ENCODE measurements at regions not wholly inside any gene's neighbourhood (a gene's known extent, or its start where the extent isn't known, plus 50 kb on each side); places are given as distances from the start of the nearest gene placed in this dataset.

DNA sequence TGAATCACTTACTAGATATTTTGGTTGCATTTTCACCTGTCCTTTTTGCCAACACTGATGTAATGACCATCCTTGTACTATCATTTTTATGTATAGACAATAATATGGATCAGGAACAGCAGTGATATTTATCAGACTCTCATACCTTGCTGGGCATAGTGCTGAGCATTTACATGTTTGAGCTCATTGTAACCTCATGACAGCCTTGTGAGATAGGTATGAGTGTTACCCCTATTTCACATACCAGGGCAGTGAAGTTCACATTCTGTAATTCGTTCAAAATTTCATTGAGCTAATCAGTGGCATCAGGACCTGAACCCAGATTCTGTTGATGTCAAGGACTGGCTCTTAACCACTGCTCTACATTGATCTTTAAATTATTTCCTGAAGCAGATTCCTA, 221.5 kb upstream of the TBL1XR1 start:
- no peak overlapping the region for H3K4me3 ChIP-seq (ENCODE audit: low read length)
- DNase-seq (ENCODE audit: low read depth, low spot score), result no peak

DNA sequence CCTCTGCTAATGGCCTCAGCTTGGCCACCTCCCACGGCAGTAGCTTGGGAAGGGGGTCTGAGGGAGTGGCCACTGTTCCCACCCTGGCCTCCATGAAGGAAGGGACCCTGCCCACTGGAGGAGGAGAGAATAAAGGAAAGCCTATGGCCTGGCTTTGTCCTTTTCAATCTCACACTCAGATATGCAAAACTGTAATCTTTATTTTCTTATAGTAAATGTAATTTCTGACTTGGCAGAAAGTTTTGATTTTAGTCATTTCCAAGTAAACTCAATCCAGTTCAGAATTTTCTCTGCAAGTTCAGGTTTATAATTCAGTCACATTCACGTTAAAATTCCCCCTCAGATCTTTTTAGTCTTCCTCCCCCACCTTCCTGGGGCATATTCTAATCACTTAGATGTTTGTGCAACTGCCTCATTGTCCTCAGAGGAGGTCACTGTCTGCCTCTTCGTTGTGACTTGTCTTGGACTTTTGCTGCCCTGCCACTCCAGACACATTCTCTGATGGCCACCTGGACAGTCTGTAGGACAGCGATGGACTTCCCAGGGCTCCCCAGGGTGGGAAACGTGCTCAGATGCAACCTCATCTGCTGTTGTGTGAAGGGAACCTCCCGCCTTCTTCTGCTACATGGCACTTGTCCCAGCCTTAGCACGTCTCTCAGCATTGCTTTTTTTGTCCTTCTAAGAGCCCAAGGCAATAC, 222.8 kb upstream of the TBL1XR1 start:
- H3K4me3 ChIP-seq (ENCODE audit: low read length), result no peak overlapping the region
- no peak for DNase-seq (ENCODE audit: low read depth, low spot score)

DNA sequence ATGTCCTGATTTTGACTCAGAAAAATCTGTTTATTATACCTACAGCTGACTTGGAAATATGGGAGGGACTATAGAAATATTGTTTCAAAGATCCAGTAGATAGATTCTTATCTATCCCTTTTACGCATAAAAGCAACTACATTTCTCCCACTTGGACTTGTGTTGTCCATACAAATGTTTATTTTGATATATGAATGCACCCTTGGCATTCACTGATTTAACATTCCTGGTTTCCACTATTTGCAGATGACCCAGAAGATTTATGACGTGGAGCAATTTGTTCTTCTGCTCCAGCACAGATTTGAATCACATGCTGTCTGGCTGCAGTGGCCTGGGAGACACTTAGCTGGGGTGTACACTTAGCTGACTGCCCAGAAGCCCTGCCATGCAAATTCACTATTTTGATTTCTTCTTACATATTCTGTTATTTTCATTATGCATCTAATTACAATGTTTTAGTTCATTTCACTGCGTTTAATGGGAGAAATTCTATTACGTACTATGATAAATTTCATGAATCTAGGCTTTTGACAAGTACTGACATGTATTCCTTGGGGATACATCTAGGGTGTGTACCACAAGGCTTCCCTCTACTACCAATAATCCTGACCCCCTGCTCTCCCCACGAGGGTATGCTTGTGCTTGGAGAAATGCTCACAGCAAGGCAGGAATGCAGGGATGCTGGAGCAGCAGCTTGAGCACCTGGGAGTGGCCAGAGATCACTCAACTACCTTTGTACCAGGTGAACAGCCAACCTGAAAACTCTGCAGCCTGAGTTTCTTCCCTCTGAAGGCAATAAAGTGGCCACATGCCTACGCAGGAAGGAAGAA, 223.6 kb upstream of the TBL1XR1 start:
- DNase-seq (ENCODE audit: low read depth, low spot score), result no peak
- H3K4me3 ChIP-seq (ENCODE audit: low read length), result no peak overlapping the region

DNA sequence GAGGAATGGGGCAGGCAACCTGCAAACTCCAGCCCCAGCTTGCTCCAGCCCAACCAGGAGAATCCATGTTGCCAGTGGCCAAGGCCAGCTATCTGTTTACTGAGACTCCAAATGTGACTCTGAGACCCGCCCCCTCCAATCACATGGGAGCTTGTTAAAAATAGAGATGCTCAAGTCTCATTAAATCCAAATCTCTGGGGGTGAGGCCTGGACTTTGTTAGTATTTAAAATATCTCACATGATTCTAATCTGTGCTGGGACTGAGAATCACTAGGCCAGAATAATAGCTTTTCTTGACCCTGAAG, 224.2 kb upstream of the TBL1XR1 start:
- H3K4me3 ChIP-seq (ENCODE audit: low read length), result no peak overlapping the region
- no peak for DNase-seq (ENCODE audit: low read depth, low spot score)

DNA sequence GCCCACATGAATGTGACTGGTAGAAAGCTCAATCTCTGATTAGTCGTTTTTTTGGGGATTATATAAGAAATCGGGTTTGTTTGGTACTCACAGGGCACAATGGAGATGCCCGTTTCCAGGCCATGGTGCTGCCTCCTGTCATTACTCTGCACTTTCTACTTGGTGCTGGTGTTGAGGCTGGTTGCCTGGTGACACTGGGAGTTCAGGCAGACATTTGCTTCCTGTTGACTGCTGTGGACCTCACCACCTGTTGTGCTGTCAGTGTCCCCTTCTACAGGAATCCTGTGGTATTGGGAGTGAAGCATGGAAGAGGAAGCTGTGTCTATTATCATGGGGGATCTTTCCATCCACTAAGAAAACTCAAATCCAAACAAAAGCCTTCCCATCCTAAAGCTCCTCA, 227.2 kb upstream of the TBL1XR1 start:
- no peak overlapping the region for H3K4me3 ChIP-seq (ENCODE audit: low read length)
- no peak for DNase-seq (ENCODE audit: low read depth, low spot score)

DNA sequence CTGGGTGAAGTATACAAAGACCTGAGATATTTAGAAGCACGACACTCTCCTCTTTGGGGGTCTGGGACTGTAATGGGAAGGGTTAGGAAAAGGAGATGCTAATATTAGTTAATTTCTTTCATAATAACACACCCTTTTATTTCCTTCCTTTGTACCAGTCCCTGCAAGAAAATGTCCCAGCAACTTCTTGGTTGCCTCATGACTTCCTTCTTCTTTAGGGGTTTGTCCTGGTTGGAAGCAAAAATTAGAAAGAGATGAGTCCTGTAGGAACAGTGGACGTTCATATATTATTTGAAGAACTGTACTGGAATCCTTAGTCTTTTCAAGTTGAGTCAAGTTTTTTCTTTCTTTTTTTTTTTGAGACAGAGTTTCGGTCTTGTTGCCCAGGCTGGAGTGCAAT, 227.8 kb upstream of the TBL1XR1 start:
- H3K4me3 ChIP-seq (ENCODE audit: low read length), result no peak overlapping the region
- no peak for DNase-seq (ENCODE audit: low read depth, low spot score)

DNA sequence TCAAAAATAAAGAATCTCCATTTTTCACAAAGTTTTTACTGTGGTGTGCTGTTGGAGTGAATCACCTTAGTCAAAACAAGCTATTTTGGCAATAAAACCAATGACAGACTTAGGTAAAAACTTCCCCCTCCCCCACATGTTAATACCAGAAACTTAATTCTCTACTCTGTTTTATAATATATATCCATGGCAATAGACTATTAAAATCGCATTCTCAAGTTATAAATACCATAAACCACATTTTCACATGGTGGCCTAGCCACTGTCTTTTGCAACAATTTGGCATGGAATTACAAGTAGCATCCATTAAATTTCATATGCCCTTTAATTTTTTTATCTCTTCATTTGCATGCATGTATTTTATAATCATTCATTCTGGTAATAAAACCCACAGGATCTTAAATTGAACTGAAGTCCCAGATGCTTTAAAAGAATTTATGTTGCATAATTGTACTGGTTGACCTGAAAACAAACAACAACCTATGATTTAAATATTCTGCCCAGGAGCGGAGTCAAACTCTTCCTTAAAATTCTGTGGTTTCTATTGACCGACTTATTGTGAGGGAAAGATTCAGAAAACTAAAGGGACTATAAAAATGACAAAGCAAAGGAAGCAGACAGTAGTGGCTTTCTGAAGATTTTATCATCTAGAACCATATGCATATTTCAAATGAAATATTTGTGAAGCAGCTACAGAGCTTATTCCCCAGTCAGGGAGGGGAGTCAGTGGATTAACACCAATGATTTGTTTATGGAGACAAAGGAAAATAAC, 229.0 kb upstream of the TBL1XR1 start:
- DNase-seq (ENCODE audit: low read depth, low spot score), result no peak
- H3K4me3 ChIP-seq (ENCODE audit: low read length), result no peak overlapping the region

DNA sequence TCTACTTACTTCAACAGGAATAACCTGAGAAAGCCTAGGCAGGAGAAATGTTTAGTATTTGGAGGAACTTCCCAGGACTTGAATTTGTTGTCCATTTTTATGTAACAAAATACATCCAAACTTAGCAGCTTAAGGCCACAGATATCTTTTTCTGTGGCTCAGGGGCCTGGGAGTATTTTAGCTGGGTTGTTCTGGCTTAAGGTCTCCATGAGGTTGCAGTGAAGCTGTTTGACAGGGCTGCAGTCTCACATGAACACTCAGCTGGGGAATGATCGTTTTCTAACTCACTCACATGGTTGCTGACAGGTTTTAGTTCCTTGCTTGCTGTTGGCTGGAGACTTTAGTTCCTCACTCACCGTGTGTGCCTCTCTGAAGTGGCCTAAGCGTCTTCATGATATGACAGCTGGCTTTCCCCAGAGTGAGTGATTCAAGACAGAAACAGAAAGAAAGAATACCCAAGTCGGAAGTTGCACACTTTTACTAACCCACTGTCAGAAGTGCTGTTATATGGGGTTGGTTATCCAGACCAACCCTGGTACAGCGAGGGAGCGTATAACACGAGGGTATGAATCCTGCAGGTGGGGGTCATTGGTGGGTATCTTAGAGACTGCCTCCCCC, 229.7 kb upstream of the TBL1XR1 start:
- H3K4me3 ChIP-seq (ENCODE audit: low read length), result peak overlapping the region; percentile 20; the same call in 1 of the 2 replicates
- peak; percentile 79 for DNase-seq (ENCODE audit: low read depth, low spot score)

DNA sequence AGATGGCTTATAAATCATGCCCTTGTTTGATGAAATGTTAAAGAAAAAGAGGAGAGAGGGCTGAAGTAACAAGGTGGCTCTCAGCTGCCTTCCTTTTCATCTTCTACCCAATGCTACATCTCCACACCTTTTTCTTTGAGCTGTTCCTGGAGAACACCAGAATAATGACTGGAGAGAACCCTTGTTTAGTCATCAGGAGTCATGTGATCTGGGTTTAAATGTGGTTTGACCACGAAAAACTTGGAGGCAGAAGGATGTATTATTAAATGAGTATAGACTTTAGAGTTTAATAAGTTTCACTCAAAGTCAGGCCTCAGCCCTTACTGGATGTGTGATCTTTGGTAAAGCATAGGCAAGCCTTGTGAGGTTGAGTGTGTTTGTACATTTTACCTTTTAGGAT, 230.3 kb upstream of the TBL1XR1 start:
- peak; percentile 34 for DNase-seq (ENCODE audit: low read depth, low spot score)

DNA sequence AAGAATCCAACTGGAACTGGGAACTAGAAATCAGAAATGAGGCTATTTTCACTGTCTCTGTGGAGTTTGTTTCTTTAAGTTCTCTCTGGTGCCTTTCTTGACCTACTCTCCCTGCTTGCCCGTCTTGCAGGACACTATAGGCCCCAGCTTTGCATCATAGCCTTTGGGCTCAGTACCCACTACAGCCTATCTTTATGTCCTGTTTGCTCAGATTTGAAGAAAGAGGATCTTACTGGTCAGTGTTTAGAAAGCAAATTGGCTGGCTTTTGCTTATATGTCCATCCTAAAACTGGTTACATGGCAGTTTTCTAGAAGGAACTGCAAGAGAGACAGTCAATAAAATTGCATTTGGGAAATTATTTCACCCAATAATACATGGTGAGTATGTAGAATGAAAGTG, 231.8 kb upstream of the TBL1XR1 start:
- no peak overlapping the region for H3K4me3 ChIP-seq (ENCODE audit: low read length)
- DNase-seq (ENCODE audit: low read depth, low spot score), result no peak

More for the DNA sequence above, 230.3 kb upstream of the TBL1XR1 start:
- peak overlapping the region; percentile 20; the same call in 1 of the 2 replicates for H3K4me3 ChIP-seq (ENCODE audit: low read length)

DNA sequence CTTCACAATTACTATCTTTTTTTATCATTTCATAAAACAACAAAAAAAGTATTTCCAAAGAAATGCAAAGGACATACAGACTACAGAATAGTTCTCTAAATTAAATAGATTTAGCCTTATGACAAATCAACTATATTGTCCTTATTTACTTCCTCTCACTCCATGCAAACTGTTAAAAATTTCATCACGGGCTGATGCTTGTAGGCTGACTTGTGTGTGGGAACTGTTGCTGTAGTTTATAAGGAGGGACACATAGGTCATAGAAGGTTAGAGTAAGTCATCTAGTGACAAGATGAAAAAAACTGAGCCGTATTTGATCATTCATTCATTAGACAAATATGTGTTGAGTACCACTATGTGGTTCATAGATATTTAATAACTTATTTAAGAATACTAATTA, 232.5 kb upstream of the TBL1XR1 start:
- H3K4me3 ChIP-seq (ENCODE audit: low read length), result no peak overlapping the region
- DNase-seq (ENCODE audit: low read depth, low spot score), result no peak

DNA sequence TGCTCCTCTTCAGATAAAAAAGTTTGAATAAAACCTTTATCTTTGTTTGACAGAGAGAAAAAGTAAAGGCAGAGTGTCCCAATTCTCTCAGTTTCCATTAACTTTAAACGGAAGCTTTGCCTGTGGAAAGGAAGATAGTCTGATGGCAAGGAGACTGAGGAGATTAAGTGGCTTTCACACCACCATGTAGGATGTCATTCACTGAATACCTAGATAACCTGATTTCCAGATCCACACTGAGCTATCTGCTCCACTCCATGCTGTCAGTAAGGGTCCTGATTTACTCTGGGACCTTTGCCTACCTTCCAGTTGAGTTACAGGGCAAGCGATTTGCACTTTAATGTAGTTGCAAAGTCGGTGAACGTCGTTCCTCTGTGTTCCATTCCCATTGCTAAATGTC, 233.4 kb upstream of the TBL1XR1 start:
- no peak overlapping the region for H3K4me3 ChIP-seq (ENCODE audit: low read length)
- no peak for DNase-seq (ENCODE audit: low read depth, low spot score)

DNA sequence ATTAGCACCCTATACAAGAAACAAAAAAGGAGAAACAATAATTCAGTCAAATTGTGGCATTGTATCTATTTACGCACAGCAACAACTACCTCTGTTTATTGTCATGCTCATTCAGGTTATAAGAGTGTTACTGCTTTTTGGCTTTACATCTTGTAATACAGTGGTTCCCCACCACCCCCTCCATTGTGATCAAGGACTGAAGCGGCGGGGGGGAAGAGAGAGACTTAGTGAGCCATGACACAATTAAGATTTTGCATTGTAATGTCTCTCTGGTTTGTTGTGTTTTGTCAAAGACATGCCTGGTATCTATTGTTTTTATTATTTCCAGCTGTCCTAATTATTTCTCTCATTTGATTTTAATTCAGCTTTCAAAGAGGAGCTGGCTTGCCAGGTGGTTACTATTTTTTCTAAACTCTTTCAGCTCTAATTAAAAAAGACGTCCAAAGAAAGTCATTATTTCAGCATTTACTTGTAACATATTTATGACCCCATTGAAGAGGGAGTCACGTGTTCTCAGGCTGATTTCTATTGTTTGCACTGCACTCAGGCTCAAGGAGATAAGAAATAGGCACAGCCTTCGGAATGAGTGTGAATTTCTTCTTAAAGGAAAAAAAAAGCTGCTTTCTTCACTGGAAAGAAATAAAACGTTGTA, 234.4 kb upstream of the TBL1XR1 start:
- no peak overlapping the region for H3K4me3 ChIP-seq (ENCODE audit: low read length)
- DNase-seq (ENCODE audit: low read depth, low spot score), result no peak

DNA sequence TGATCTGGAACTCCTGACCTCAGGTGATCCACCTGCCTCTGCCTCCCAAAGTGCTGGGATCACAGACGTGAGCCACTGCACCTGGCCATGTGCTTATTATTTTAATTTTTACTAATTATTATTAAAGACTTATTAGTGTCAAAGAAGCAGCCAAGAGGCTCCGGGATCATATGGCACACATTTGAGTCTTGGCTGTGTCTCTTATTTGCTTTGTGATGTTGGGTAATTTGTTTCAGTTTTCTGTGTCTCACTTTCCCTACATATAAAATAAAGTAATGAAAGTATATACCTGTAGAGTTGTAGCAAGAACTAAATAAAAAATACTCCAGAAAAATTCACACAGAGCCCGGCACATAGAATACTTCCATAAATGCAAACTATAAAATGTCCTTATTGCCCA, 238.0 kb upstream of the TBL1XR1 start:
- no peak overlapping the region for H3K4me3 ChIP-seq (ENCODE audit: low read length)
- DNase-seq (ENCODE audit: low read depth, low spot score), result no peak

DNA sequence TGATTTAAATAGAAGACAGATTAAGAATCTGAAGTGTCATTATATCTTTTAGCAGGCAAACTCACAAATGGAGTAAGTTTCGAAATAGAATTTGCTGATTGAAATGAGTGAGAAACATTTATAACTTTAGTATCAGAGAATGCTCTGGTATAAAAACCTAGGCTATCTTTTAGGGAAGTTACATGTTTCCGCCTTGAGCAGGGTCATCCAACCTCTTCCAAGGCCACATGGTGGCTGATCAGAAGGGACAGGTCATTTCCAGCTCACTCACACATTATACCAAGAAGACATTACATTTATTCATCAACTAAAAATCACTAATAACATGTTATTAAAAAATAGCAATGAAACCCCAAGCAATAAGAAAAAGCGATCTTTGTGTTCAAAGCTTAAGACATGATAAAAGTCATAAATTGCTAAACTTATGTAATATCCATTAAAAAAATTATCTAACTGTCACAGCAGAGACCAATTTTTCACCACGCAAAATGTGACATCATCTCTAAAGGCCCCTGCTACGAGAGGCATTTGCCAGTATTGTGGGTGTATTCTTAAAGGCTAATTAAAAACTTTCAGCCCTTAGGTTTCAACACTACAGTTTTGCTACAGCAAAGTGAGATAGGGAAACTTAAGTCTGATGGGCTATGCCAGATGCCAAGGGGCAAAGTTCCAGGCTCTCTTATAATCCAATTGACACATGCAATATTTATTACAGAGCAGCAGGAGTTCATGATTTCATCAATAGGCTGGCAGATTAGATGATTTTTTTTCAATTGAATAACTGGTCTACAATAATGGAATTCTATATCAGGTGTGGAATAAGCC, 240.4 kb upstream of the TBL1XR1 start:
- DNase-seq (ENCODE audit: low read depth, low spot score), result no peak
- H3K4me3 ChIP-seq (ENCODE audit: low read length), result no peak overlapping the region

DNA sequence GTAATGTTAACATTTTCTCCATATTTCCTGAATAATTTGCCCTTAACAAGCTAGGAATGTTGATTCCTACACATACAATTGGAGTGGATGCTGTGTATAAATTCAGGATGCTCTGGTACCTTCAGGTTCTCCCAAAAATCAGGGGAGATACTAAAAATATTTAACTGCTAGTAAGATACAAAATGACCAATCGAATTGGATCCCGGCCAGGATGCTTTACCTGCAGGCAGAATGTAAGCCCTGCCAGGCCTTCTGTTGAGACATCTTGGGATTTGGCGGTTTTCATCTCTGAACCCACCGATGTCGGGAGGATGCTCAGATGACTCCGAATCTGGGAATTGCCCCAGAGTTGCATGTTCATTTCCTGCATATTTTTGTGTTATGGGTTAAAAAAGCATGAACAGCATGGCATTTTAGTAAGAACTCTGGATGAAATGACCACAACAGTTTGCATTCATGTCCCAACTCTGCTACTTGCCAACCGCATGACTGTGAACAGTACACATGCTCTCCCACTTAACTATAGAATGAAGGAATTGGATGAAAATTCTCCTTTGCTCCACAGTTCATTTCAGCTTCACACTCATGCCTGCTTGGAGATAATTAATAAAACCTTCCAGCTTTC, 241.4 kb upstream of the TBL1XR1 start:
- no peak for DNase-seq (ENCODE audit: low read depth, low spot score)
- no peak overlapping the region for H3K4me3 ChIP-seq (ENCODE audit: low read length)

DNA sequence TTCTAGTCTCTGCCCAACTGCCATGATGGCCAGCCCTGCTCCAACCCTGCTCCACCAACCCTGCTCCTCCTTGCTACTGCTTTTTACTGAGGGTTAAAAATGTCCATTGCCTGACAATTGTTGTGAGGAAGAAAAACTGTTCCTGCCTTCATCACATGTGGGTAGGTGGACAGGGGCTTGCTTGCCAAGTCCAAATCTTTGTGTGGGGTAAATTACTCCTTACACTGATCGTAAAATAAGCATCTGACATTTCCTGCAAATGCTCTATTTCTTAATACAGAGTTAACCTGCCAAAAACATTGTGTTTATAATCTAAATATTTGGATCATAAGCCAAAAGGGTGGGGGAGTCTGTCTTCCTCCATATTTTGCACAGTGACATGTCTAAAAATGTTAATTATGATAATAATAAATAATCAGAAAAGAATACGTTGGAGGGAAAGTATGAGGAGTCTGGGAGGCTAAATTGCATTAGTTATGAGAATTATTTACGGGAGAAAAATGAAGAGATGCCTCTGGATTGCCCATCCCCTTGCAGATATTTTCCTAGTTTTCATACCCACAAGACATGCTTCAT, 242.5 kb upstream of the TBL1XR1 start:
- no peak for DNase-seq (ENCODE audit: low read depth, low spot score)
- no peak overlapping the region for H3K4me3 ChIP-seq (ENCODE audit: low read length)

Measured in Jurkat, Clone E6-1 (cell line).